MM.1S (cell line): ENCODE measurements at regions not wholly inside any gene's neighbourhood (a gene's known extent, or its start where the extent isn't known, plus 50 kb on each side); places are given as distances from the start of the nearest gene placed in this dataset.

ENCODE experiments used
- DNase-seq: peaks from one replicate; pipeline ENCODE4 v3.0.0-alpha.2; 2015
- H2AFZ ChIP-seq: fragments of 300-600 bp; sonication (generic); 2 replicates; pipeline ENCODE4 v1.6.0; 2016; ENCODE audit warnings: antibody characterized with exemption, low read length
- H3F3A ChIP-seq: fragments of 300-600 bp; sonication (generic); 2 replicates; pipeline ENCODE4 v1.6.1; 2016; ENCODE audit warnings: mild to moderate bottlenecking, antibody characterized with exemption, low read length, moderate library complexity, mixed read lengths; ENCODE audit not compliant: insufficient read depth
- H3K27ac ChIP-seq: fragments of 300-600 bp; sonication (generic); 2 replicates; pipeline ENCODE4 v1.5.1; 2016; ENCODE audit warnings: mild to moderate bottlenecking, low read length
- H3K27me3 ChIP-seq: fragments of 300-600 bp; sonication (generic); replicated peaks from 2 replicates; pipeline ENCODE4 v1.6.0; 2016; ENCODE audit warnings: low read length; ENCODE audit not compliant: insufficient read depth
- H3K36me3 ChIP-seq: fragments of 300-600 bp; sonication (generic); replicated peaks from 2 replicates; pipeline ENCODE4 v1.6.1; 2016; ENCODE audit warnings: mild to moderate bottlenecking, low read length, mixed read lengths; ENCODE audit not compliant: insufficient read depth
- H3K4me1 ChIP-seq: fragments of 300-600 bp; sonication (generic); 2 replicates; pipeline ENCODE4 v1.6.1; 2016; ENCODE audit warnings: low read length, mixed read lengths
- H3K4me2 ChIP-seq: fragments of 300-600 bp; sonication (generic); 2 replicates; pipeline ENCODE4 v1.6.0; 2016; ENCODE audit warnings: low read depth, low read length
- H3K4me3 ChIP-seq: fragments of 300-600 bp; sonication (generic); 2 replicates; pipeline ENCODE4 v1.5.1; 2016; ENCODE audit warnings: low read length, mixed read lengths
- H3K79me2 ChIP-seq: fragments of 300-600 bp; sonication (generic); 2 replicates; pipeline ENCODE4 v1.6.1; 2016; ENCODE audit warnings: mixed run types, low read length, mixed read lengths
- H3K9ac ChIP-seq: fragments of 300-600 bp; sonication (generic); 2 replicates; pipeline ENCODE4 v1.6.1; 2016; ENCODE audit warnings: low read length, mixed read lengths
- H3K9me2 ChIP-seq: fragments of 300-600 bp; sonication (generic); replicated peaks from 2 replicates; pipeline ENCODE4 v1.6.1; 2016; ENCODE audit warnings: mild to moderate bottlenecking, low read length, mixed read lengths; ENCODE audit not compliant: insufficient read depth
- H3K9me3 ChIP-seq: fragments of 300-600 bp; sonication (generic); replicated peaks from 2 replicates; pipeline ENCODE4 v1.6.1; 2016; ENCODE audit warnings: mild to moderate bottlenecking, low read length, mixed read lengths; ENCODE audit not compliant: insufficient read depth
- H4K20me1 ChIP-seq: fragments of 300-600 bp; sonication (generic); 2 replicates; pipeline ENCODE4 v1.6.1; 2016; ENCODE audit warnings: mild to moderate bottlenecking, low read length, moderate library complexity, mixed read lengths; ENCODE audit not compliant: insufficient read depth
- EZH2 ChIP-seq: fragments of 300-600 bp; sonication (generic); optimal IDR thresholded peaks from 2 replicates; pipeline ENCODE3; 2017; ENCODE audit warnings: low read depth, mild to moderate bottlenecking, antibody characterized with exemption, low read length, mixed read lengths
- EZH2phosphoT487 ChIP-seq: fragments of 300-600 bp; sonication (generic); IDR thresholded peaks from 2 replicates; pipeline ENCODE4 v1.6.1; 2018; ENCODE audit warnings: antibody characterized with exemption, low read length
- TF ChIP-seq, protein P1 (sequence below): fragments of 300-600 bp; sonication (generic); IDR thresholded peaks from 2 replicates; pipeline ENCODE4 v1.5.1; 2016; ENCODE audit warnings: antibody characterized with exemption, low read length, mixed read lengths

DNA sequence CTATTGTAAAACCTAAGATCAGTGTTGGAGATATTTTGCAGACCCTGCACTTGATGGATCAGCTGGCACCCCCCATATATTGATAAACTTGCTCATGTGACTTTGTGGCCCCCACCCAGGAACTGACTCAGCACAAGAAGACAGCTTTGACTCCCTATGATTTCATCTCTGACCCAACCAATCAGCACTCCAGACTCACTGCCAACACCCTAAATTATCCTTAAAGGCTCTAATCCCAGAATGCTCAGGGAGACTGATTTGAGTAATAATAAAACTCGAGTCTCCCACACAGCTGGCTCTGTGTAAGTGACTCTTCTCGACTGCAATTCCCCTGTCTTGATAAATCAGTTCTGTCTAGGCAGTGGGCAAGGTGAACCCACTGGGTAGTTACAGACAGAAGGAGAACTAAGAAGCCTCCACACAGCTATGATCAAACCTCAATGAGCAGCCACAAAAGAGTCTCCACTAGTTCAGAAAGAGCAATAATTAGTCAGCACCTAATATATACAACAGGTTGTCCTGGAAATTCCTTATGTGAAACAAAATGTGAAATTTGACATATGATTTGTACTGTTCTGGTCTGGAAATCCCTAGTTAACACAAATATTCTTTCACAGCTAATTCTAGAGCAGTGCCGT lies 52.2 kb downstream of the ACTL7B start:
- TF ChIP-seq EZH2: no peak
- TF ChIP-seq, protein P1, sequence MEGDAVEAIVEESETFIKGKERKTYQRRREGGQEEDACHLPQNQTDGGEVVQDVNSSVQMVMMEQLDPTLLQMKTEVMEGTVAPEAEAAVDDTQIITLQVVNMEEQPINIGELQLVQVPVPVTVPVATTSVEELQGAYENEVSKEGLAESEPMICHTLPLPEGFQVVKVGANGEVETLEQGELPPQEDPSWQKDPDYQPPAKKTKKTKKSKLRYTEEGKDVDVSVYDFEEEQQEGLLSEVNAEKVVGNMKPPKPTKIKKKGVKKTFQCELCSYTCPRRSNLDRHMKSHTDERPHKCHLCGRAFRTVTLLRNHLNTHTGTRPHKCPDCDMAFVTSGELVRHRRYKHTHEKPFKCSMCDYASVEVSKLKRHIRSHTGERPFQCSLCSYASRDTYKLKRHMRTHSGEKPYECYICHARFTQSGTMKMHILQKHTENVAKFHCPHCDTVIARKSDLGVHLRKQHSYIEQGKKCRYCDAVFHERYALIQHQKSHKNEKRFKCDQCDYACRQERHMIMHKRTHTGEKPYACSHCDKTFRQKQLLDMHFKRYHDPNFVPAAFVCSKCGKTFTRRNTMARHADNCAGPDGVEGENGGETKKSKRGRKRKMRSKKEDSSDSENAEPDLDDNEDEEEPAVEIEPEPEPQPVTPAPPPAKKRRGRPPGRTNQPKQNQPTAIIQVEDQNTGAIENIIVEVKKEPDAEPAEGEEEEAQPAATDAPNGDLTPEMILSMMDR: no peak
- no peak for TF ChIP-seq EZH2phosphoT487
- Histone ChIP-seq H3K4me3 (no peak overlapping the region), H3K9me3 (no peaks in the 10 kb centered on the region), H3F3A (no peaks in the 10 kb centered on the region), H4K20me1 (no peaks in the 10 kb centered on the region), H3K27me3 (no peaks in the 10 kb centered on the region), H3K9ac (no peak overlapping the region), H3K9me2 (no peaks in the 10 kb centered on the region), H2AFZ (no peak overlapping the region), H3K36me3 (no peaks in the 10 kb centered on the region), H3K4me2 (no peak overlapping the region), H3K27ac (no peak overlapping the region), H3K4me1 (no peaks in the 10 kb centered on the region), H3K79me2 (no peaks in the 10 kb centered on the region)
- DNase-seq: no peak

DNA sequence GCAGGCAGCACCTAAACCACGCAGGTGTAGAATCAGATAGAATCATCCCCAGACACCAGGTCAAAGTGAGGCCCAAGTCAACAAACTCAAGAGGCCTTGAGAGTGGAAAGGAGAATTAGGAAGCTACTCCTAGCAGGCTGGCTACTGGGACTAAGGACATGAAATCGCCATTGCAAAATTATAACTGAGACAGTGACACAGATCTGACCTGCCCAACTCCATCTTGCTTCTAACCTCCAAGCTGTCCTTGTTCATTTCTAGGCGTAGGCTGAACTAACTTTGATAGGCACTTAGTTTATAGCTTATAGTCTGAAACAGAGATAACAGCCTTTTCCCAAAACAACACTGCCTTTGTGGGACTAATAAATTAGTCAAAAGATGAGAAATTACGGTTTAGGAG lies 52.8 kb downstream of the ACTL7B start:
- H3K4me3 ChIP-seq: no peak overlapping the region
- TF ChIP-seq EZH2phosphoT487 (no peak), EZH2 (no peak)
- TF ChIP-seq, protein P1: no peak
- no peaks in the 10 kb centered on the region for H3K4me1 ChIP-seq
- H2AFZ ChIP-seq: no peak overlapping the region
- H3K9me2 ChIP-seq: no peaks in the 10 kb centered on the region
- H3K9me3 ChIP-seq: no peaks in the 10 kb centered on the region
- no peak overlapping the region for H3K27ac ChIP-seq
- H3K9ac ChIP-seq: no peak overlapping the region
- no peaks in the 10 kb centered on the region for H3K36me3 ChIP-seq
- H3K4me2 ChIP-seq: no peak overlapping the region
- H3F3A ChIP-seq: no peaks in the 10 kb centered on the region
- no peaks in the 10 kb centered on the region for H3K27me3 ChIP-seq
- no peaks in the 10 kb centered on the region for H3K79me2 ChIP-seq
- DNase-seq: no peak
- no peaks in the 10 kb centered on the region for H4K20me1 ChIP-seq

DNA sequence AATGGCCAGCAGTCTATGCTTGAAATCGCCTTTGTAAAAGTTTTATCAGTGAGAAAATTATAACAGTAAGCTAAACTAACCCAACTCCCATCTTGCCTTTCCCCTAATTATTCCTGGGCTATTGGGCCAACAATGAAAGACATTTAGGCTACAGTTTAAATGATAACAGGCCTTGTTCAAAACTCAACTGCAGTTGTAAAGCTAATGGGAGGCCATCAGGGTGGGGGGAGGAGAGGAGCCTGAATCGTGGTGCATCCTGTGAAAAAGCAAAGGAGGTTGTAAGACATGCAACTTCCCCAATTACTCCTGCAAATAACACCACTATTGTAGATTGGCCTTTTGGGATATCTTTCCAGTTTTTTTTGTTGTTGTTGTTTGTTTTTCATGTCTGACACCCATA lies 53.8 kb downstream of the ACTL7B start:
- Histone ChIP-seq H2AFZ (no peak overlapping the region), H3K79me2 (no peaks in the 10 kb centered on the region), H4K20me1 (no peaks in the 10 kb centered on the region), H3K9ac (no peak overlapping the region), H3K4me2 (no peak overlapping the region), H3K27me3 (no peaks in the 10 kb centered on the region), H3F3A (no peaks in the 10 kb centered on the region), H3K4me3 (no peak overlapping the region), H3K4me1 (no peaks in the 10 kb centered on the region), H3K36me3 (no peaks in the 10 kb centered on the region), H3K9me2 (no peaks in the 10 kb centered on the region), H3K9me3 (no peaks in the 10 kb centered on the region), H3K27ac (no peak overlapping the region)
- TF ChIP-seq, protein P1: no peak
- TF ChIP-seq EZH2phosphoT487: no peak
- TF ChIP-seq EZH2: no peak
- DNase-seq: no peak
